MM.1S (cell line): ENCODE measurements at regions not wholly inside any gene's neighbourhood (a gene's known extent, or its start where the extent isn't known, plus 50 kb on each side); places are given as distances from the start of the nearest gene placed in this dataset.

Experiments
- CTCF ChIP-seq: fragments of 300-600 bp; sonication (generic); IDR thresholded peaks from 2 replicates; pipeline ENCODE4 v1.5.1; 2016; ENCODE audit warnings: antibody characterized with exemption, low read length, mixed read lengths
- EZH2 ChIP-seq: fragments of 300-600 bp; sonication (generic); optimal IDR thresholded peaks from 2 replicates; pipeline ENCODE3; 2017; ENCODE audit warnings: low read depth, mild to moderate bottlenecking, antibody characterized with exemption, low read length, mixed read lengths
- EZH2phosphoT487 ChIP-seq: fragments of 300-600 bp; sonication (generic); IDR thresholded peaks from 2 replicates; pipeline ENCODE4 v1.6.1; 2018; ENCODE audit warnings: antibody characterized with exemption, low read length

- no peak for TF ChIP-seq CTCF
- no peak for TF ChIP-seq EZH2
- no peak for TF ChIP-seq EZH2phosphoT487
Measured at GRCh38 chr1:60137406-60137805, 63.8 kb upstream of the C1orf87 start.
